ENCODE measurements at regions not wholly inside any gene's neighbourhood (a gene's known extent, or its start where the extent isn't known, plus 50 kb on each side); places are given as distances from the start of the nearest gene placed in this dataset.

DNA sequence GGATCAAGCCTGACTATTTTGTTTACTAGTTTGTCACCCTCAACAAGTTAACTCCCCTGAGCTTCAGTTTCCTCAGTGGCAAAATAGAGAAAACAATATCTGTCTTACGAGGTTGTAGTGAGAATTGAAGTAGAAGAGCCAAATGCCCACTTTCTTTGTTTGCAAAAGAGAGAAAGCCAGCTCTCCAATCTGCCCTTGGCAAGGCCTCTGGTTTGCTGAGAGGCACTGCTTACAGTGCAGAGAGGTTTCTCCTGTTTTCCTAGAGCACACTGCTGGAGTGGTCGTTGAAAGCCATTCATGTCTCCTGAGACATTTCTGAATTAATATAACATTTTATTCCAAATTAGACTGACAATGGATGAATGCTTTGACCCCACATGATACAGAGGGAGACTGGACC lies 260.5 kb upstream of the IGF1R start:
- no peak overlapping the region for H3K4me3 Mint-ChIP-seq
- H3K27ac Mint-ChIP-seq: no peak overlapping the region
- H3K27me3 Mint-ChIP-seq: peaks cover 49% of the 10 kb centered on the region
- no peak for DNase-seq
- no peaks in the 10 kb centered on the region for H3K36me3 Mint-ChIP-seq (ENCODE audit: low read depth)
- H3K9me3 Mint-ChIP-seq: no peaks in the 10 kb centered on the region
- H3K4me1 Mint-ChIP-seq (ENCODE audit: low read depth): no peaks in the 10 kb centered on the region

- H3K36me3 Mint-ChIP-seq (ENCODE audit: low read depth): no peaks in the 10 kb centered on the region
- no peak for DNase-seq
- H3K9me3 Mint-ChIP-seq: no peaks in the 10 kb centered on the region
- no peak overlapping the region for H3K4me3 Mint-ChIP-seq
- H3K4me1 Mint-ChIP-seq (ENCODE audit: low read depth): no peaks in the 10 kb centered on the region
- H3K27ac Mint-ChIP-seq: no peak overlapping the region
- peaks cover 28% of the 10 kb centered on the region for H3K27me3 Mint-ChIP-seq
These were observed 257.3 kb upstream of the IGF1R start for GRCh38 chr15:98390946-98391530.

- Mint-ChIP-seq H3K4me3 (no peak overlapping the region), H3K27me3 (peaks cover 22% of the 10 kb centered on the region), H3K9me3 (no peaks in the 10 kb centered on the region), H3K36me3 (ENCODE audit: low read depth) (no peaks in the 10 kb centered on the region), H3K27ac (no peak overlapping the region), H3K4me1 (ENCODE audit: low read depth) (no peaks in the 10 kb centered on the region)
- DNase-seq: no peak
These were observed 256.8 kb upstream of the IGF1R start for GRCh38 chr15:98391568-98391967.

- Mint-ChIP-seq H3K4me3 (no peak overlapping the region), H3K27me3 (peaks cover 23% of the 10 kb centered on the region), H3K9me3 (no peaks in the 10 kb centered on the region), H3K27ac (no peak overlapping the region), H3K36me3 (ENCODE audit: low read depth) (no peaks in the 10 kb centered on the region), H3K4me1 (ENCODE audit: low read depth) (no peaks in the 10 kb centered on the region)
- DNase-seq: no peak
These were observed 254.9 kb upstream of the IGF1R start for GRCh38 chr15:98393471-98393870.

DNA sequence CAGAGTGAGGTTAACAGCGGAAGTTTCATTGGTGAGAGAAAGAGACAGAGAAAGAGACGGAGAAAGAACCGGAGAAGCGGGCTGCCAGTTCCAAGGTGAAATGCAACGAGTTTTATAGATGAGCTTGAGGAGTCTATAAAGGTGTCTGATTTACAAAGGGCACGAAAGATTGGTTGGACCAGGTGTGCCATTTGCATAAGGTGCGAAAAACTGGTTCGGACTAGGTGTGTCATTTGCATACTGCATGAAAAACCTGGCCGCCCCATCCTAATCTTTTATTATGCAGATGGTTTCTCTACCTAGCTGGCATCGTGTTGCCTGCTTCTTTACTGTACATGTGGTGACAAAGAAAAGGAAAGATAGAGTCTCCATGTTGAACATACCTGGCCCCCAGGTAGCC lies 253.8 kb upstream of the IGF1R start:
- Mint-ChIP-seq H3K27me3 (peaks cover 21% of the 10 kb centered on the region), H3K9me3 (no peaks in the 10 kb centered on the region), H3K27ac (no peak overlapping the region), H3K36me3 (ENCODE audit: low read depth) (no peaks in the 10 kb centered on the region), H3K4me1 (ENCODE audit: low read depth) (no peaks in the 10 kb centered on the region), H3K4me3 (no peak overlapping the region)
- no peak for DNase-seq

DNA sequence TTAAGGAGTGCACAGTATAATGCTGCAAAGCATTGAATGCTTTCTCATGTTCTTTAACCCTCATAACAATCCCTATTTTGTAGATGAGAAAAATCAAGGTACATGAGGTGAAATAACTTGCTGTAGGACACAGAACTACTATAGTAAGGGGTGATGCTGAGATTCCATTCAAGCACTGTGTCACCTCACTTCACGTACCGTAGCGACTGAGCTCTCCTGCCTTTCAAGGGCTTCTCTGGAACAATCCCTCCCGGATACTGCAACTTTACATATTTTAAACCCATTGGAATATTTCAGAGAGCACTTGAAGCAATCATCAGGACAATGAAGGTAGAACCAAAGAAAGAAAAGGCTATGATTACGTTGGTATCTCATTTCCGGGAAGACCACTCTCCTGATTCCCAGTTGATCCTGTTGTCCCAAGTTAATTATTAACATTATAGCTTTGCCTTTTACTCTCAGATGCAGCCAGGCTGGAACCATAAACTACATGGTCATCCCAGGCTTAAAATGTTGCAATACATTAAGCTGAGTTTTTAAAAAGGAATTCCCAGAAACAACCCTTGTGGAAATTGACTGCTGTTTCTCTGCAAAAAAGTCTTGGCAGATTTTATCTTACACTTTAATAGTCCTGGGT lies 252.2 kb upstream of the IGF1R start:
- no peak overlapping the region for H3K4me3 Mint-ChIP-seq
- no peaks in the 10 kb centered on the region for H3K4me1 Mint-ChIP-seq (ENCODE audit: low read depth)
- no peaks in the 10 kb centered on the region for H3K36me3 Mint-ChIP-seq (ENCODE audit: low read depth)
- peaks cover 24% of the 10 kb centered on the region for H3K27me3 Mint-ChIP-seq
- H3K9me3 Mint-ChIP-seq: no peaks in the 10 kb centered on the region
- DNase-seq: no peak
- H3K27ac Mint-ChIP-seq: no peak overlapping the region

- Mint-ChIP-seq H3K4me1 (ENCODE audit: low read depth) (no peaks in the 10 kb centered on the region), H3K36me3 (ENCODE audit: low read depth) (no peaks in the 10 kb centered on the region), H3K27ac (no peak overlapping the region), H3K9me3 (no peaks in the 10 kb centered on the region), H3K27me3 (peaks cover 17% of the 10 kb centered on the region), H3K4me3 (no peak overlapping the region)
- DNase-seq: no peak
These were observed 250.9 kb upstream of the IGF1R start for GRCh38 chr15:98397419-98397818.

GRCh38 chr15:98398056-98398455 lies 250.3 kb upstream of the IGF1R start:
- Mint-ChIP-seq H3K36me3 (ENCODE audit: low read depth) (no peaks in the 10 kb centered on the region), H3K4me3 (no peak overlapping the region), H3K4me1 (ENCODE audit: low read depth) (no peaks in the 10 kb centered on the region), H3K27me3 (peaks cover 15% of the 10 kb centered on the region), H3K27ac (no peak overlapping the region), H3K9me3 (no peaks in the 10 kb centered on the region)
- no peak for DNase-seq

DNA sequence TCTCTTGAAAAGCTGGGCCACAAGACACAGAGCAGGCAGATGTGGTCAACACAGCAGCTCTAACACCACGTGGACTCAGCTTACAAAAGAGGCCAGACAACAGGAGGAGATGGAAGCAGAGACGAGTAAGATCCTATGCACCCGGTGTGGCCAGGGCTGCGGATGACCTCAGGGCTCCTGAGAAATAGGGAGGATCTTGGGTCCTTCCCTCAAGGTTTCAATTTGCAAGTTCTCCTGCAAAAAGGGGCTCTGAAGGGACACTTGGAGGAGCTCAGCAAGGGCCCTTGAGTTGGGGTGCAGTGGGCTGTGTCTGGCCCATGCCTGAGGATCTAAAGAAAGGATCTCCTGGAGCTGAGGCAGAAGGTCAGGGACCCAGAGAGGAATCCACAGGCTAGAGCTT lies 249.5 kb upstream of the IGF1R start:
- H3K4me3 Mint-ChIP-seq: no peak overlapping the region
- H3K4me1 Mint-ChIP-seq (ENCODE audit: low read depth): no peaks in the 10 kb centered on the region
- H3K9me3 Mint-ChIP-seq: no peaks in the 10 kb centered on the region
- no peak for DNase-seq
- no peak overlapping the region for H3K27ac Mint-ChIP-seq
- H3K27me3 Mint-ChIP-seq: peaks cover 16% of the 10 kb centered on the region
- H3K36me3 Mint-ChIP-seq (ENCODE audit: low read depth): no peaks in the 10 kb centered on the region

DNA sequence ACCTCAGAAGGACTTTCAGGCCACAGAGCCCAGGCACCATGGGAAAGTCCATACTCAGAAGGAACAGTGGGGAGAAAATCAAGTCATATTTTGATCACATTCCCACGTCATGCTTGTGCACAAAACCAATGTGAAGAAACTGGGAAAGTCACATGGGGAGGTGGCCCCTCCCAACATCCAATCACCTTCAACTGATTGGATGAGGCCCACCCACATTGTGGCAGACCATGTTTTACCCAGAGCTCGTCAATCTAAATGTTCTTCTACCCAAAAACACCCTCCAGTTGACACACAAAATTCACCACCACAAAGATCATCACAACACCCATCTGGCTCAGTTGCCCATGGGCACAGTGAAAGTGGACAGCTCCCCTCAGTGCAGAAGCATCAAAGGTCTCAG lies 248.2 kb upstream of the IGF1R start:
- H3K4me3 Mint-ChIP-seq: no peak overlapping the region
- H3K36me3 Mint-ChIP-seq (ENCODE audit: low read depth): no peaks in the 10 kb centered on the region
- peaks cover 20% of the 10 kb centered on the region for H3K27me3 Mint-ChIP-seq
- no peak overlapping the region for H3K27ac Mint-ChIP-seq
- no peak for DNase-seq
- H3K9me3 Mint-ChIP-seq: no peaks in the 10 kb centered on the region
- H3K4me1 Mint-ChIP-seq (ENCODE audit: low read depth): no peaks in the 10 kb centered on the region

GRCh38 chr15:98401029-98401428 lies 247.3 kb upstream of the IGF1R start:
- Mint-ChIP-seq H3K36me3 (ENCODE audit: low read depth) (no peaks in the 10 kb centered on the region), H3K9me3 (no peaks in the 10 kb centered on the region), H3K4me1 (ENCODE audit: low read depth) (no peaks in the 10 kb centered on the region), H3K27me3 (peaks cover 20% of the 10 kb centered on the region), H3K4me3 (no peak overlapping the region), H3K27ac (no peak overlapping the region)
- DNase-seq: no peak

- H3K27ac Mint-ChIP-seq: no peak overlapping the region
- H3K4me1 Mint-ChIP-seq (ENCODE audit: low read depth): no peaks in the 10 kb centered on the region
- no peaks in the 10 kb centered on the region for H3K36me3 Mint-ChIP-seq (ENCODE audit: low read depth)
- DNase-seq: no peak
- H3K27me3 Mint-ChIP-seq: peaks cover 20% of the 10 kb centered on the region
- H3K9me3 Mint-ChIP-seq: no peaks in the 10 kb centered on the region
- no peak overlapping the region for H3K4me3 Mint-ChIP-seq
These were observed 245.9 kb upstream of the IGF1R start for GRCh38 chr15:98402486-98402885.

DNA sequence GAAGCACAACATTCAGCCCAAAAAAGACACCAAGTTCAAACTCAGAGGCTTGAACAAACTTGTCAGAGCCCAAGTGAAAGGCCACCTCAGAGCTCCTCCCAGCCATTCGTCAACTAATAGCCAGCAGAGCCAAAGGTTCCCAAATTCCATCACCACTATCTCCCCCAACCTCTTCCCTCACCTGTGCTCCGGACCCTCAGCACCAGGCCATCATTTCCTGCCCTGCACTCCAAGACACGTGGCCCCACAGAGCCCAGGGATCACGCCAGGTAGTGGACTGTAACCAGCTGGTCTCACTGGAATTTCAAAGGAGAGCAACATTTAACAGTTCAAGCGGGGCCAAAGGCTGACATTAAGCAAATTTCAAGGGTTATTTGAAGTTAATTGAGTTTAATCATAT lies 245.2 kb upstream of the IGF1R start:
- Mint-ChIP-seq H3K36me3 (ENCODE audit: low read depth) (no peaks in the 10 kb centered on the region), H3K4me1 (ENCODE audit: low read depth) (no peaks in the 10 kb centered on the region), H3K27ac (no peak overlapping the region), H3K4me3 (no peak overlapping the region), H3K9me3 (no peaks in the 10 kb centered on the region), H3K27me3 (peaks cover 16% of the 10 kb centered on the region)
- no peak for DNase-seq

DNA sequence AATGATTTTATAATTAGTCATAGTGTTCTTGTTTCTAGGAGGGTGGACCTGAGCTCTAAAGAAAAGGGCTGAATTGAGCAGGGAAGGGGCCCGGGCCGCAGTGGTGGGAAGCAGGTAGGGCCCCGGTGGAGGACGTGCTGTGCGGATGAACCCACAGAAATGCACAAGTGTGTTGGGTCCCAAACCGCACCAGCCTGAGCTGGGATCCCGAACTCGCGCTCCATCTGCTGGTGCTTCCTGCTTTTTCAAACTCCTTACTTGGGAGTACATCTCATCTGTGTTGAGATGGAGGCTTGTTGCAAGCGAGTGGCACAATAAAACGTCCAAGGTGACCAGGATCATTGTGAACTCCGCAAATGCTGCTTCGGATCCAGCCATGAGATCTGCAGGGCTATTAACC lies 244.8 kb upstream of the IGF1R start:
- H3K9me3 Mint-ChIP-seq: no peaks in the 10 kb centered on the region
- H3K27me3 Mint-ChIP-seq: peaks cover 16% of the 10 kb centered on the region
- no peaks in the 10 kb centered on the region for H3K36me3 Mint-ChIP-seq (ENCODE audit: low read depth)

DNA sequence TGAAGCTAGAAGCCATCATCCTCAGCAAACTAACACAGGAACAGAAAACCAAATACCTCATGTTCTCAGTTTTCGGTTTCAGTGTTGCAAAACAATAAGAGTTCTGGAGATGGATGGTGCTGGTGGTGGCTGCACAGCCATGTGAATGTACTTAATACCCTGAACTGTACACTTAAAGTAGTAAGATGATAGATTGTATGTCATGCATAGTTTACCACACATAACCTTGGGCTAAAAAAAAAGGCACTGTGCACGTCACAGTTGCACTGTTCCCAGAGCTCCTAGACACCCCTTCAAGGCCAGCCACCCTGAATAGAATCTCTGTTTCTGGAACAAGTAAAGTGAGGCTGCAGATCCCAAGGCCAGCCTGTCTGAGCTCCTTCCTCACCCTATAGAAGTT lies 243.3 kb upstream of the IGF1R start:
- Mint-ChIP-seq H3K9me3 (no peaks in the 10 kb centered on the region), H3K27me3 (peaks cover 14% of the 10 kb centered on the region), H3K4me3 (no peak overlapping the region), H3K27ac (no peak overlapping the region), H3K4me1 (ENCODE audit: low read depth) (no peaks in the 10 kb centered on the region), H3K36me3 (ENCODE audit: low read depth) (no peaks in the 10 kb centered on the region)
- DNase-seq: no peak

More for the DNA sequence above, 244.8 kb upstream of the IGF1R start:
- no peak for DNase-seq
- Mint-ChIP-seq H3K4me3 (no peak overlapping the region), H3K27ac (no peak overlapping the region), H3K4me1 (ENCODE audit: low read depth) (no peaks in the 10 kb centered on the region)

DNA sequence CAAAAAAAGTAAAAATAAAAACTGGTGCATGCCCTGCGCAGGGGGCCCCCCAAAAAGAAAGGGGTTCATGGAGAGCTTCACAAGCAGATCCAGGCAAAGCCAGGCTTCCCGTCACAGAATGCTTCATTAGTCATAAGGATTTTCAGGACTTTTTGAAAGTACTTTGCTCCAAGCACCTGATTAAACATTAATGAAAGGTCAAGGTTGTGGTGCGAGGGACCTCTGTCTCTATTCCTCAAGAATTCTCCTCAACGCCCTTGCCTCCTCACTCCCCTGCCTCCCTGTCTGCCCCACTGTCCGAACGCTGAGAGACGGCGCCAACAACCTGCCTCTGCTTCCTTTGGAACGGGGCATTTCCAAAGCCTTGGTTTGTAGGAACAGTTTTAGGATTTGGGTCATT lies 240.1 kb upstream of the IGF1R start:
- no peaks in the 10 kb centered on the region for H3K4me1 Mint-ChIP-seq (ENCODE audit: low read depth)
- H3K36me3 Mint-ChIP-seq (ENCODE audit: low read depth): no peaks in the 10 kb centered on the region
- H3K27ac Mint-ChIP-seq: no peak overlapping the region
- DNase-seq: no peak
- H3K4me3 Mint-ChIP-seq: no peak overlapping the region
- H3K27me3 Mint-ChIP-seq: peaks cover 13% of the 10 kb centered on the region
- peaks cover 4% of the 10 kb centered on the region for H3K9me3 Mint-ChIP-seq

Measured in activated T-cell treated with anti-CD3 and anti-CD28 coated beads, Interleukin-2, amount 50 U/mL, for 24 hours (primary cell).